GM21381 (cell line): ENCODE measurements at regions not wholly inside any gene's neighbourhood (a gene's known extent, or its start where the extent isn't known, plus 50 kb on each side); places are given as distances from the start of the nearest gene placed in this dataset.
"Not testable (repeated sequence)": the region's sequence is repeated elsewhere in the genome, so short reads cannot be mapped to it uniquely, and the experiment has no call there.

Experiments used
- ATAC-seq: cut with Tn5 transposase; IDR thresholded peaks from one replicate; pipeline ENCODE4 v1.9.1; 2021; ENCODE audit warnings: mild to moderate bottlenecking, moderate library complexity; ENCODE audit not compliant: unreplicated experiment

DNA sequence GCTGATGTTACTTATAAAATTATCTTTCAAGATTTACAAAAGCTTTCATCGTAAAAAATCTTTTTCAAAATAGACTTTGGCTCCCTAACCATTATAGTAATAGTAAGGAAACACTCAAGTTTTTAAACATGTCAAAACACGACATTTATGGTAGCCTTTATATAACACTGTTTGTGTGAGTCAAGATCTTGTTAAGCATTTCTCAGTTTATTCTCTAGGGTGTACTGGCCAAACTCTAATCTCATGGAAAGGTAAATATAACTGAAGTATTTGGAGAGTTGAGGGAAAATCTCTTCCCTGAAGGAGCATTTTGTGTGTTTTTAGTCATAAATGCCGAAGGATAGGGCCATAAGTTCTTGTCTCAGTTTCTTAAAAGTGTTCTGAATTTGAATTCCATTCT is 790.9 kb upstream of the NCAM2 start:
- no peak for ATAC-seq

DNA sequence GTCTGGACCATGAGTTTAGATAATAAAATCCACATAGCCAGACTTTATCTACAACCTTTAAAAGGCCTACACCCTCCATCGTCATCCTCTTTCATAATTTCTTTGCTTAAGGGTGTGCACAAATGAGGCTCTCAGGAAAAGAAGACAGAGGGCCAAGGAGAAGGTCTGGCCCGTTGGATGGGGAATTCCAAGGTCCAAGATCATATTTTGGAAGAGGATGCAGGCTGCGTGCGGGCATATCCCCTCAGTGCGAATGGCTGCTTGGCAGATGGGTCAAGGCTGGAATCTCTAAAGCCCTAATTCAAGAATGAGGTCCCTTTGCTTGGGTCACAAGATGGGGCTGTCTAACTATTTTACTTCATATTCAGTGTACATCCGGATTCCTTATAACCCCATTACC is 782.2 kb upstream of the NCAM2 start:
- no peak for ATAC-seq

GRCh38 chr21:20220586-20220985 is 777.6 kb upstream of the NCAM2 start:
- no peak for ATAC-seq

GRCh38 chr21:20221981-20222380 is 776.2 kb upstream of the NCAM2 start:
- ATAC-seq: not testable (repeated sequence)

DNA sequence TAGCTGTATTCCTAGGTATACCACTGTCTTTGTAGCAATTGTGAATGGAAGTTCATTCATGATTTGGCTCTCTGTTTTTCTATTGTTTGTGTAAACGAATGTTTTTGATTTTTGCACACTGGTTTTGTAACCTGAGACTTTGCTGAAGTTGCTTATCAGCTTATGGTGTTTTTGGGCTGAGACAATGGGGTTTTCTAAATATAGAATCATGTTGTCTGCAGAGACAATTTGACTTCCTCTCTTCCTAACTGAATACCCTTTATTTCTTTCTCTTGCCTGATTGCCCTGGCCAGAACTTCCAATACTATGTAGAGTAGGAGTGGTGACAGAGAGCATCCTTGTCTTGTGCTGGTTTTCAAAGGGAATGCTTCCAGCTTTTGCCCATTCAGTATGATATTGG is 761.6 kb upstream of the NCAM2 start:
- ATAC-seq: not testable (repeated sequence)

DNA sequence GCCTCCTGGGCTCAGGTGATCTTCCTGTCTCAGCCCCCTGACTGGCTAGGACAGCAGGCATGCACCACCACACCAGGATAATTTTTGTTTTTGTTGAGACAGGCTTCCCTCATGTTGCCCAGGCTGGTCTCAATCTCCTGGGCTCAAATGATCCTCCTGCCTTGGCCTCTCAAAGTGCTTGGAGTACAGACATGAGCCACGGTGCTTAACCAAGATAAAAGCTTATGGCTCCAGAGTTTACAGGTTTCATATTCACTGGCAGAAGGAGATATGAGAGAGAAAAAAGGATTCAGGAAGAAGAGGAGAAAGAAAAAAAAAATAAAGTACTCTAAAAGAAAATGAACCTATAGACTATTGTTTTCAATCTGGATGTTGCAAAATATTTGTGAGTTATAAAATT is 748.8 kb upstream of the NCAM2 start:
- ATAC-seq: no peak

GRCh38 chr21:20250337-20250736 is 747.9 kb upstream of the NCAM2 start:
- ATAC-seq: no peak

- no peak for ATAC-seq
Measured at GRCh38 chr21:20253261-20253660, 744.9 kb upstream of the NCAM2 start.

GRCh38 chr21:20254964-20255363 is 743.2 kb upstream of the NCAM2 start:
- no peak for ATAC-seq

- no peak for ATAC-seq
Measured at GRCh38 chr21:20257052-20257740, 741.0 kb upstream of the NCAM2 start.

DNA sequence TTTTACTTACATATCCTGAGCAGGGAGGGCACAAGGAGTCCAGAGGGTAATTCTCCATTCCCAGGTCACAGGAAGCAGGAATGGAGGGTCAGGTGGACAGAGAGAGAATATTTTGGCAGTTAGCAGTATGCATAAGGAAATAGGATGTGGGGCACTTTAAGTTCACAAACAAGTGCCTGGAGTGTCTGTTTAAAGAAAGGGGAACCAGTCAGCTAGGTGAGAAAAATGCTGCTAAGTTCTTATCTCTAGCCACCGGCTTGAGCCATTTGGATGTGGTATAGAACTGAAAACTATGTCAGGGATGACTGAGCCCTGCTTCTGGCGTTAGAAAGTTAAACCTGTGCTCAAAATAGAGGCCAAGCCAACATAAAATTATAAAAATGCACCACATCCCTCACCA is 739.7 kb upstream of the NCAM2 start:
- ATAC-seq: no peak

DNA sequence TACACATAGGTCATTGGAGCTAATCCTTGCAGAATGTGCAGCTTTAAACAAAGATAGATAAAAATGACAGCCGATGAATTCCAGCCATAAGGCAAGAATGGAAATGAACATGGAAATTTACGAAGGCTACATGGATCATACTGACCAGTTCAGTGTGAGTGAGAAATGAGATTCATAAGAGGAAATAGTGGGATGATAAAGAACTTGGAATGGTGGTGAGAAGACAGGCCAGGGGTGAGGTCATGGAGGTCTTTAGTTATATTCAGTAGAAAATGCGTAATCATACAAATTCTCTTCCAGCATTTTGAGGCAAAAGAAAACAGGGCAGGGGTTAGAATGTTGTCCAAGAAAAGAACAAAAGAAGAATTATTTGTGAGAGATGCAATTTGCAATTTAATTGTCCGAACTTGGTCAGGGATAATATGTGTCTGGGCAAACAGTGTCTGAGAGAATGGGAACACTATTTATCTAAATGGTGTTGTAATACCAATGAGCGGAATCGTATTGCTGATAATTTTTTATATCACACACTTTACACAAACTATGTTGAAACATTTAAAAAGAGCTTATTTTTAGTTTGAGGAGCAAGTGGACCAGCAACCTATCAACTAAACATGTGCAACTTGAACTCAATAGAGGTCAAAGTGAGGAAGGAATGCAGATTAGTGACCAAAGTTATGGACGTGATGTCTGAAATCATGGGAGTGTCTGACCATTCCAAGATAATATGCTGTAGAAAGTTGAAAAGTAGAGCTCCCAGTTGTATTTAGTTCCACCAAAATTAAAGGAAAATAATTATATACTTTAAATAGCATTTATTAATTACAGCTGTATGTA is 739.0 kb upstream of the NCAM2 start:
- no peak for ATAC-seq

DNA sequence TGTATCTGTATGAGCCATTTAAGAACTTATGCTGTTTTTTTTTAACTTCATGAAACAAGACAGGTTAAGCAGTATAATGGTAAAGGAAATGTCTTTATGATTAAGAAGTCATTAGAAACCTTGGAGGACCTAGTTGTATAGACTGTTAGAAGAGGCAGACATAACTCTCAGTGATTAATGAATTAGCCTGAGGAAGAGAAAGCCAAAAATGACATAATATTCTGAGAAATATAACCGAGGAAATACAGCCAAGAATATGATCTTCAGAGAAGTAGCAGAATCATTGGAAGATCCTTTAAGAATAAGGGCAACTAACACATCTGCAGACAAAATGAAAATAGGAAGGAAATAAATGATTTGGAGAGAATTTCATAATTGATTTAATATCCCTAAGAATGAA is 738.1 kb upstream of the NCAM2 start:
- no peak for ATAC-seq

- ATAC-seq: no peak
Measured at GRCh38 chr21:20261364-20261763, 736.8 kb upstream of the NCAM2 start.

- ATAC-seq: no peak
Measured at GRCh38 chr21:20265707-20266440, 732.3 kb upstream of the NCAM2 start.

- ATAC-seq: no peak
Measured at GRCh38 chr21:20266441-20266710, 731.8 kb upstream of the NCAM2 start.

DNA sequence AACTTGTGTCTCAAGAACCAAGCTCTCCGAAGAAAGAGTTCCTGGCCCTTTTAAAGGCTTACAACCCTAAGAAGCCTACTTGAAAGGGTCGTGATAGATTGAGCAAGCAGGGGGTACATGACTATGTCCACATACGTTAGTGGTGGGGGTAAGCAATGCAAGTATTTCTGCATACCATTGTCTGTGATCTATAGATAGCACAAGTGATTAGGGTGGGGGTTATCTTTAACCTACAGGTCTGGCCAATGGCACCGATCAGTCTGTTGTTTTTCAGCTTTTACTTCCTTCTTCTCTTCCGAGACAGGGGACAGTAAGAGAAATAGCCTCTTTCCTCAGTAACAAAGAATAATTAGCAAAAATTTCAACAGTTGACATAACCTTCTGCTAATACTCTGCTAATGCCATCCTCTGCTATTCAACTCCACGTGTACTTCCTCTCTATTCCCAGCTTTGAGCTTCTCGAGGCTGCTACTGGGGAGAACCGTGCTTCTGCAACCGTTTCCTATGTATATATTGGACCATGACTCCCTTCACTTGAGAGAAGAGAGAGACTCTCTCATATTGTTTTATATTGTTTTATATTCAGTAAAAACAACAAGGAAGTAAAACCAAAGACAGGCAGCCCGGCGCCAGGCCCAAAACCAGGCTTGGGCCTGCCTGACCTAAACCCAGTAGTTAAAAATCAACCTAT is 727.7 kb upstream of the NCAM2 start:
- ATAC-seq: no peak

- no peak for ATAC-seq
Measured at GRCh38 chr21:20272791-20273362, 725.3 kb upstream of the NCAM2 start.

- ATAC-seq: no peak
Measured at GRCh38 chr21:20276377-20276776, 721.8 kb upstream of the NCAM2 start.

DNA sequence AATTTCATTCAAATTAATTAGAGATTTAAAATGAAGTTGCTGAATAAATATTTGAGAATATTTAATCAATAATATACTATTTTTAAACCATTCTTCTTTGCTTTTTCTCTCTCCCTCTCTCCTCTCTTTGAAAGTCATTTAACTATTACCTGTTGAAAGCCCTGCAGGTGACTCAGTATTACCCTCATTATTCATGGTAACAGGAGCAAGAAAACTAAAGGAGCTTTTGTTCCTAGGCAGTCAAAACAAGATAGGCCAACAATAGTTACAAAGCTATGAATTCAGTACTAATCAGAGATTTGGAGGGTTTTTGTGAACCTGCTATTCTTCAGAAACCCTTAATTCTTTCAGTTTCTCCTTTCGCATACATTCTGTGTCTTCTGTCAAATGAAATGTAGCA is 721.3 kb upstream of the NCAM2 start:
- no peak for ATAC-seq

DNA sequence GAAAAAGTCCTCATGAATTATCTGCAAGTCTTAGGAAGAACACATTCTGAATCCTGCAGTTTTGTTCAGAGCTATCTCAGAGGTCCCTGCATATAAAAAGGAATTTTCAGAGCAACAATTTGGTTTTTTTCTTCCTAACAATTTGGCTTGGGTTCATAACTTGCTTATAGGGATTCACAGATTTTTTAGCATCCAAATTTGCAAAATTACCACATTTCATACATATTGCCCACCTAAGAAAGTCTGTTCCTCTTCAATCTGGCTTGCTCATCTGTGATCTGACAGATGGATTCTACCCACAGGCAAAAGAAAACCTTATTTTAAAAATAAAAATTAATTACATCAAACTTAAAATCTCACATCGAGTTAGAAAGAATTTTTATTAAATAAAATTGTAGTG is 714.4 kb upstream of the NCAM2 start:
- ATAC-seq: no peak
